Left lung (tissue), 4 donors: ENCODE measurements at regions not wholly inside any gene's neighbourhood (a gene's known extent, or its start where the extent isn't known, plus 50 kb on each side); places are given as distances from the start of the nearest gene placed in this dataset.

Experiments used
- ATAC-seq: fragments of 200-7000 bp; cut with Tn5 transposase; one replicate; pipeline ENCODE4 v1.9.1; 2020; ENCODE audit warnings: moderate library complexity
- DNase-seq, 4 donors: peaks; one replicate each; pipeline ENCODE4 v3.0.0-alpha.2; 2013 to 2020
- H3K27ac ChIP-seq, 2 donors: fragments of 200-600 bp; sonication (generic) in 1 of 2; one replicate each; pipeline versions ENCODE4 v1.5.0 to v1.8.0; 2020 to 2021
- H3K27me3 ChIP-seq, 2 donors: fragments of 200-600 bp; sonication (generic) in 1 of 2; one replicate each; pipeline versions ENCODE4 v1.5.0 to v1.8.0; 2020 to 2021
- H3K36me3 ChIP-seq, 2 donors: fragments of 200-600 bp; sonication (generic) in 1 of 2; one replicate each; pipeline versions ENCODE4 v1.5.0 to v1.8.0; 2020 to 2021
- H3K4me1 ChIP-seq, 2 donors: fragments of 200-600 bp; one replicate each; pipeline ENCODE4 v1.8.0; 2021
- H3K4me3 ChIP-seq, 2 donors: fragments of 200-600 bp; sonication (generic) in 1 of 2; one replicate each; pipeline versions ENCODE4 v1.5.0 to v1.8.0; 2020 to 2021; ENCODE audit warnings: mild to moderate bottlenecking in 1 of 2
- H3K9me3 ChIP-seq, 2 donors: fragments of 200-600 bp; sonication (generic) in 1 of 2; one replicate each; pipeline versions ENCODE4 v1.5.0 to v1.8.0; 2020 to 2021
- intact Hi-C, 2 donors: fragments of 100-400 bp; cut with DNase I; formaldehyde crosslinking; loops; one replicate each; pipeline versions ENCODE4 v1.11.2 to v1.14.2; 2022
- TF ChIP-seq, protein P1 (sequence below), 2 donors: fragments of 200-600 bp; sonication (generic) in 1 of 2; IDR thresholded peaks; one replicate each; pipeline versions ENCODE4 v1.5.0 to v1.8.0; 2021; ENCODE audit warnings: antibody characterized with exemption in 2 of 2
- donor health status: DM: no; HTN: yes; CAD: no.
- donor health status: DM: no; HTN: no; CAD: no.

- H3K4me3 ChIP-seq, result no peak overlapping the region
- H3K36me3 ChIP-seq, result no peaks in the 10 kb centered on the region
- TF ChIP-seq, protein P1, sequence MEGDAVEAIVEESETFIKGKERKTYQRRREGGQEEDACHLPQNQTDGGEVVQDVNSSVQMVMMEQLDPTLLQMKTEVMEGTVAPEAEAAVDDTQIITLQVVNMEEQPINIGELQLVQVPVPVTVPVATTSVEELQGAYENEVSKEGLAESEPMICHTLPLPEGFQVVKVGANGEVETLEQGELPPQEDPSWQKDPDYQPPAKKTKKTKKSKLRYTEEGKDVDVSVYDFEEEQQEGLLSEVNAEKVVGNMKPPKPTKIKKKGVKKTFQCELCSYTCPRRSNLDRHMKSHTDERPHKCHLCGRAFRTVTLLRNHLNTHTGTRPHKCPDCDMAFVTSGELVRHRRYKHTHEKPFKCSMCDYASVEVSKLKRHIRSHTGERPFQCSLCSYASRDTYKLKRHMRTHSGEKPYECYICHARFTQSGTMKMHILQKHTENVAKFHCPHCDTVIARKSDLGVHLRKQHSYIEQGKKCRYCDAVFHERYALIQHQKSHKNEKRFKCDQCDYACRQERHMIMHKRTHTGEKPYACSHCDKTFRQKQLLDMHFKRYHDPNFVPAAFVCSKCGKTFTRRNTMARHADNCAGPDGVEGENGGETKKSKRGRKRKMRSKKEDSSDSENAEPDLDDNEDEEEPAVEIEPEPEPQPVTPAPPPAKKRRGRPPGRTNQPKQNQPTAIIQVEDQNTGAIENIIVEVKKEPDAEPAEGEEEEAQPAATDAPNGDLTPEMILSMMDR (IDR thresholded peaks at IDR 0.05), result no peak
- H3K27ac ChIP-seq, result no peak overlapping the region
- H3K27me3 ChIP-seq, result no peaks in the 10 kb centered on the region
- no peak for DNase-seq
- H3K9me3 ChIP-seq, result no peaks in the 10 kb centered on the region
- intact Hi-C loops, result no loop called here
- ATAC-seq, result no peak
- no peaks in the 10 kb centered on the region for H3K4me1 ChIP-seq
Measured at GRCh38 chr2:7205151-7205830, 288.1 kb downstream of the RNF144A start.

- ATAC-seq (no peak), DNase-seq (no peak)
- no peaks in the 10 kb centered on the region for H3K27me3 ChIP-seq
- TF ChIP-seq, protein P1 (IDR thresholded peaks at IDR 0.05), result no peak
- H3K36me3 ChIP-seq, result no peaks in the 10 kb centered on the region
- no peaks in the 10 kb centered on the region for H3K4me1 ChIP-seq
- H3K4me3 ChIP-seq, result no peak overlapping the region
- intact Hi-C loops, result no loop called here
- no peaks in the 10 kb centered on the region for H3K9me3 ChIP-seq
- no peak overlapping the region for H3K27ac ChIP-seq
Measured at GRCh38 chr2:7206111-7206810, 289.0 kb downstream of the RNF144A start.

GRCh38 chr2:7207631-7208030 lies 290.4 kb downstream of the RNF144A start:
- TF ChIP-seq, protein P1 (IDR thresholded peaks at IDR 0.05), result no peak
- no peak overlapping the region for H3K27ac ChIP-seq
- no peaks in the 10 kb centered on the region for H3K27me3 ChIP-seq
- ATAC-seq (no peak), DNase-seq (no peak)
- no peak overlapping the region for H3K4me3 ChIP-seq
- no peaks in the 10 kb centered on the region for H3K36me3 ChIP-seq
- H3K4me1 ChIP-seq, result no peaks in the 10 kb centered on the region
- intact Hi-C loops, result no loop called here
- H3K9me3 ChIP-seq, result no peaks in the 10 kb centered on the region

GRCh38 chr2:7209757-7210555 lies 292.7 kb downstream of the RNF144A start:
- no peaks in the 10 kb centered on the region for H3K9me3 ChIP-seq
- no peak overlapping the region for H3K27ac ChIP-seq
- no peak for ATAC-seq
- DNase-seq, result no peak
- TF ChIP-seq, protein P1 (IDR thresholded peaks at IDR 0.05), result no peak
- no peaks in the 10 kb centered on the region for H3K36me3 ChIP-seq
- intact Hi-C loops, result no loop called here
- no peaks in the 10 kb centered on the region for H3K27me3 ChIP-seq
- no peaks in the 10 kb centered on the region for H3K4me1 ChIP-seq
- H3K4me3 ChIP-seq, result no peak overlapping the region

DNA sequence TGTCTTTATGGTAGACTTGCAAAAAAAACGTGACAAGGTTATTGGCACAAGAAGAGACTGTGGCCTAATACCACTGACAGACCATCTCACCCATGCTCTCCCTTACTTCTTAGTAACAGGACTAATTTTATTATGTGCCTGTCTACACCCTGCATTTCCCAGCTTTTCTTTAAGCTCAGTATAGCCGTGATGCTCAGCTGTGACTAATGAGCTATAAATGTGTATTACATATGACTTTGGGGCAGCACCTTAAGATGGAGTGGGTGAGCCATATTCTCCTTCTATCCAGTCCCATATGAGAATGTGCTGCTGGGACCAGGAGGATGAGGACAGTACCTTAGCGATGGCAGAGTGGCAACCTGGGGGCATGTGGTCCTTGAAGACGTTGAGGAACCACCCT lies 293.5 kb downstream of the RNF144A start:
- H3K9me3 ChIP-seq, result no peaks in the 10 kb centered on the region
- no peaks in the 10 kb centered on the region for H3K36me3 ChIP-seq
- DNase-seq (no peak), ATAC-seq (no peak)
- no peaks in the 10 kb centered on the region for H3K4me1 ChIP-seq
- intact Hi-C loops, result no loop called here
- no peak overlapping the region for H3K27ac ChIP-seq
- no peaks in the 10 kb centered on the region for H3K27me3 ChIP-seq
- H3K4me3 ChIP-seq, result no peak overlapping the region
- TF ChIP-seq, protein P1 (IDR thresholded peaks at IDR 0.05), result no peak
